CD8-positive, alpha-beta memory T cell (primary cell): ENCODE measurements at regions not wholly inside any gene's neighbourhood (a gene's known extent, or its start where the extent isn't known, plus 50 kb on each side); places are given as distances from the start of the nearest gene placed in this dataset.

Experiments used
- CTCF ChIA-PET: fragments of 350-600 bp; sonication (Branson Sonifier 250); formaldehyde crosslinking; loops from one replicate; lab custom pipeline; 2021; ENCODE audit warnings: antibody characterized with exemption; lab: Charles Lee
- POLR2A ChIA-PET: fragments of 350-600 bp; sonication (Branson Sonifier 250); formaldehyde crosslinking; loops from one replicate; lab custom pipeline; 2021; ENCODE audit warnings: antibody characterized with exemption; lab: Charles Lee
- DNase-seq, 5 donors: peaks; one replicate each; pipeline versions ENCODE4 v3.0.0 to v3.0.0-alpha.2; 2020 to 2022; ENCODE audit warnings: mixed read lengths in 1 of 5
- H3K27ac ChIP-seq: one replicate; pipeline ENCODE4 v1.7.0; 2013; ENCODE audit warnings: low read depth, mild to moderate bottlenecking, low read length, moderate library complexity
- H3K27me3 ChIP-seq: 2 replicates; pipeline ENCODE4 v1.7.0; 2013; ENCODE audit warnings: low read length, mild to moderate bottlenecking; ENCODE audit not compliant: insufficient read depth, poor library complexity, severe bottlenecking
- H3K36me3 ChIP-seq: 2 replicates; pipeline ENCODE4 v1.7.0; 2013; ENCODE audit warnings: mild to moderate bottlenecking, low read length, moderate library complexity; ENCODE audit not compliant: insufficient read depth
- H3K4me1 ChIP-seq: 2 replicates; pipeline ENCODE4 v1.7.0; 2013; ENCODE audit warnings: mild to moderate bottlenecking, low read length, moderate library complexity; ENCODE audit not compliant: insufficient read depth
- H3K4me3 ChIP-seq: 2 replicates; pipeline ENCODE4 v1.7.0; 2013; ENCODE audit warnings: mild to moderate bottlenecking, low read length
- H3K9me3 ChIP-seq: 2 replicates; pipeline ENCODE4 v1.7.0; 2013; ENCODE audit warnings: mild to moderate bottlenecking, low read length
- H3K27ac Mint-ChIP-seq, 8 donors: one replicate each; pipeline ENCODE4 v1.8.0; 2020 to 2021; ENCODE audit warnings: mixed read lengths in 8 of 8, mild to moderate bottlenecking in 6 of 8, inconsistent platforms in 3 of 8, moderate library complexity in 3 of 8
- H3K27me3 Mint-ChIP-seq, 2 donors: one replicate each; pipeline ENCODE4 v1.8.0; 2020 to 2021; ENCODE audit warnings: mixed read lengths in 2 of 2, mild to moderate bottlenecking in 1 of 2, moderate library complexity in 1 of 2
- H3K36me3 Mint-ChIP-seq, 3 donors: one replicate each; pipeline ENCODE4 v1.8.0; 2020 to 2021; ENCODE audit warnings: mixed read lengths in 3 of 3, inconsistent platforms in 1 of 3, mild to moderate bottlenecking in 1 of 3
- H3K4me1 Mint-ChIP-seq, 3 donors: one replicate each; pipeline ENCODE4 v1.8.0; 2020 to 2021; ENCODE audit warnings: mixed read lengths in 3 of 3, inconsistent platforms in 1 of 3, mild to moderate bottlenecking in 1 of 3
- H3K4me3 Mint-ChIP-seq, 7 donors: one replicate each; pipeline ENCODE4 v1.8.0; 2020 to 2021; ENCODE audit warnings: mixed read lengths in 7 of 7, mild to moderate bottlenecking in 6 of 7, moderate library complexity in 4 of 7, inconsistent platforms in 2 of 7
- H3K9me3 Mint-ChIP-seq, 5 donors: one replicate each; pipeline ENCODE4 v1.8.0; 2020 to 2022; ENCODE audit warnings: mixed read lengths in 5 of 5, mild to moderate bottlenecking in 3 of 5, moderate library complexity in 2 of 5, inconsistent platforms in 1 of 5

- Histone ChIP-seq H3K9me3 (no peaks in the 10 kb centered on the region), H3K27ac (no peak overlapping the region), H3K27me3 (no peaks in the 10 kb centered on the region), H3K4me3 (no peak overlapping the region), H3K4me1 (no peaks in the 10 kb centered on the region), H3K36me3 (no peaks in the 10 kb centered on the region)
- DNase-seq, result no peak
- Mint-ChIP-seq H3K4me1 (no peaks in the 10 kb centered on the region), H3K4me3 (no peak overlapping the region), H3K27ac (no peak overlapping the region), H3K9me3 (no peaks in the 10 kb centered on the region), H3K36me3 (no peaks in the 10 kb centered on the region), H3K27me3 (peaks cover 6 to 17% of the 10 kb centered on the region in 2 donors)
- CTCF ChIA-PET, result no interaction called here
- POLR2A ChIA-PET, result no interaction called here
Observed at GRCh38 chr1:67935560-67935959, 102.3 kb upstream of the GNG12 start.

- Histone ChIP-seq H3K9me3 (no peaks in the 10 kb centered on the region), H3K27me3 (no peaks in the 10 kb centered on the region), H3K36me3 (no peaks in the 10 kb centered on the region), H3K4me1 (no peaks in the 10 kb centered on the region), H3K4me3 (no peak overlapping the region), H3K27ac (no peak overlapping the region)
- Mint-ChIP-seq H3K27me3 (peaks cover 3 to 8% of the 10 kb centered on the region in 2 donors), H3K4me1 (no peaks in the 10 kb centered on the region), H3K4me3 (no peak overlapping the region), H3K27ac (no peak overlapping the region), H3K9me3 (no peaks in the 10 kb centered on the region), H3K36me3 (no peaks in the 10 kb centered on the region)
- DNase-seq, result no peak
- CTCF ChIA-PET, result no interaction called here
- POLR2A ChIA-PET, result no interaction called here
Observed at GRCh38 chr1:67931198-67931597, 97.9 kb upstream of the GNG12 start.

GRCh38 chr1:67923074-67923473, 89.8 kb upstream of the GNG12 start:
- no peaks in the 10 kb centered on the region for H3K4me1 ChIP-seq
- no peaks in the 10 kb centered on the region for H3K9me3 ChIP-seq
- Mint-ChIP-seq H3K27me3 (peaks cover 4 to 5% of the 10 kb centered on the region in 2 donors), H3K27ac (no peak overlapping the region), H3K4me1 (no peaks in the 10 kb centered on the region), H3K4me3 (no peak overlapping the region), H3K9me3 (no peaks in the 10 kb centered on the region), H3K36me3 (no peaks in the 10 kb centered on the region)
- CTCF ChIA-PET, result no interaction called here
- H3K27ac ChIP-seq, result no peak overlapping the region
- DNase-seq, result no peak
- H3K4me3 ChIP-seq, result no peak overlapping the region
- H3K27me3 ChIP-seq, result no peaks in the 10 kb centered on the region
- H3K36me3 ChIP-seq, result no peaks in the 10 kb centered on the region
- POLR2A ChIA-PET, result no interaction called here

- no peaks in the 10 kb centered on the region for H3K4me1 Mint-ChIP-seq
- no peaks in the 10 kb centered on the region for H3K36me3 Mint-ChIP-seq
- H3K27ac ChIP-seq, result no peak overlapping the region
- peaks cover 4 to 5% of the 10 kb centered on the region in 2 donors for H3K27me3 Mint-ChIP-seq
- H3K4me1 ChIP-seq, result no peaks in the 10 kb centered on the region
- ChIA-PET CTCF (no interaction called here), POLR2A (no interaction called here)
- no peak overlapping the region for H3K4me3 ChIP-seq
- H3K27me3 ChIP-seq, result no peaks in the 10 kb centered on the region
- H3K9me3 Mint-ChIP-seq, result no peaks in the 10 kb centered on the region
- no peak for DNase-seq
- no peaks in the 10 kb centered on the region for H3K9me3 ChIP-seq
- no peak overlapping the region for H3K4me3 Mint-ChIP-seq
- H3K27ac Mint-ChIP-seq, result peak overlapping the region in 1 of 8 donors; percentile 47
- H3K36me3 ChIP-seq, result no peaks in the 10 kb centered on the region
Observed at GRCh38 chr1:67921725-67922489, 88.6 kb upstream of the GNG12 start.

- POLR2A ChIA-PET, result no interaction called here
- no peaks in the 10 kb centered on the region for H3K9me3 Mint-ChIP-seq
Observed at GRCh38 chr1:67919274-67920072, 86.2 kb upstream of the GNG12 start.

GRCh38 chr1:67918067-67918466, 84.8 kb upstream of the GNG12 start:
- Mint-ChIP-seq H3K27me3 (peaks cover 4 to 5% of the 10 kb centered on the region in 2 donors), H3K4me1 (no peaks in the 10 kb centered on the region), H3K4me3 (no peak overlapping the region), H3K36me3 (no peaks in the 10 kb centered on the region), H3K27ac (no peak overlapping the region), H3K9me3 (no peaks in the 10 kb centered on the region)
- no peaks in the 10 kb centered on the region for H3K9me3 ChIP-seq
- ChIA-PET CTCF (no interaction called here), POLR2A (no interaction called here)
- no peak overlapping the region for H3K27ac ChIP-seq
- no peak overlapping the region for H3K4me3 ChIP-seq
- H3K27me3 ChIP-seq, result no peaks in the 10 kb centered on the region
- no peaks in the 10 kb centered on the region for H3K4me1 ChIP-seq
- no peaks in the 10 kb centered on the region for H3K36me3 ChIP-seq
- DNase-seq, result no peak

More at GRCh38 chr1:67919274-67920072, 86.2 kb upstream of the GNG12 start:
- Mint-ChIP-seq H3K27me3 (peaks cover 4 to 5% of the 10 kb centered on the region in 2 donors), H3K36me3 (no peaks in the 10 kb centered on the region), H3K4me3 (no peak overlapping the region), H3K27ac (no peak overlapping the region), H3K4me1 (no peaks in the 10 kb centered on the region)
- Histone ChIP-seq H3K4me1 (no peaks in the 10 kb centered on the region), H3K9me3 (no peaks in the 10 kb centered on the region), H3K27ac (no peak overlapping the region), H3K36me3 (no peaks in the 10 kb centered on the region), H3K27me3 (no peaks in the 10 kb centered on the region), H3K4me3 (no peak overlapping the region)
- no peak for DNase-seq
- CTCF ChIA-PET, result no interaction called here

- H3K36me3 ChIP-seq, result no peaks in the 10 kb centered on the region
Observed at GRCh38 chr1:67917006-67917405, 83.7 kb upstream of the GNG12 start.

GRCh38 chr1:67916140-67916886, 83.0 kb upstream of the GNG12 start:
- Histone ChIP-seq H3K4me3 (no peak overlapping the region), H3K9me3 (no peaks in the 10 kb centered on the region), H3K36me3 (no peaks in the 10 kb centered on the region), H3K4me1 (no peaks in the 10 kb centered on the region), H3K27me3 (no peaks in the 10 kb centered on the region), H3K27ac (no peak overlapping the region)
- ChIA-PET POLR2A (no interaction called here), CTCF (no interaction called here)
- H3K4me1 Mint-ChIP-seq, result no peaks in the 10 kb centered on the region
- H3K9me3 Mint-ChIP-seq, result no peaks in the 10 kb centered on the region
- peaks cover 4 to 5% of the 10 kb centered on the region in 2 donors for H3K27me3 Mint-ChIP-seq
- H3K36me3 Mint-ChIP-seq, result no peaks in the 10 kb centered on the region
- no peak for DNase-seq
- H3K27ac Mint-ChIP-seq, result no peak overlapping the region
- no peak overlapping the region for H3K4me3 Mint-ChIP-seq

More at GRCh38 chr1:67917006-67917405, 83.7 kb upstream of the GNG12 start:
- Histone ChIP-seq H3K9me3 (no peaks in the 10 kb centered on the region), H3K4me3 (no peak overlapping the region), H3K27me3 (no peaks in the 10 kb centered on the region), H3K4me1 (no peaks in the 10 kb centered on the region), H3K27ac (no peak overlapping the region)
- ChIA-PET CTCF (no interaction called here), POLR2A (no interaction called here)
- peaks cover 4 to 5% of the 10 kb centered on the region in 2 donors for H3K27me3 Mint-ChIP-seq
- H3K4me3 Mint-ChIP-seq, result no peak overlapping the region
- no peaks in the 10 kb centered on the region for H3K4me1 Mint-ChIP-seq
- H3K27ac Mint-ChIP-seq, result no peak overlapping the region
- DNase-seq, result no peak
- no peaks in the 10 kb centered on the region for H3K9me3 Mint-ChIP-seq
- no peaks in the 10 kb centered on the region for H3K36me3 Mint-ChIP-seq
